Stimulated activated memory B cell treated with anti-CD40 and anti-IgM and Interleukin-4, amounts not matched to agents 10 μg/mL and 1 μg/mL and 100 μg/mL, for 72 hours (primary cell): ENCODE measurements at regions not wholly inside any gene's neighbourhood (a gene's known extent, or its start where the extent isn't known, plus 50 kb on each side); places are given as distances from the start of the nearest gene placed in this dataset.

Source experiments
- ATAC-seq: fragments of 150-1000 bp; cut with Tn5 transposase; 2 replicates; pipeline ENCODE4 v1.10.0; 2021
- H3K27ac Mint-ChIP-seq: one replicate; pipeline ENCODE4 v1.8.0; 2022; ENCODE audit warnings: mild to moderate bottlenecking, mixed read lengths
- H3K27me3 Mint-ChIP-seq: one replicate; pipeline ENCODE4 v1.8.0; 2022; ENCODE audit warnings: mixed read lengths
- H3K36me3 Mint-ChIP-seq: one replicate; pipeline ENCODE4 v1.8.0; 2022; ENCODE audit warnings: mixed read lengths
- H3K4me1 Mint-ChIP-seq: one replicate; pipeline ENCODE4 v1.8.0; 2022; ENCODE audit warnings: mixed read lengths
- H3K4me3 Mint-ChIP-seq: one replicate; pipeline ENCODE4 v1.8.0; 2022; ENCODE audit warnings: mild to moderate bottlenecking, moderate library complexity, mixed read lengths
- H3K9me3 Mint-ChIP-seq: one replicate; pipeline ENCODE4 v1.8.0; 2022; ENCODE audit warnings: mixed read lengths

GRCh38 chr1:13911697-13912619, 212.0 kb downstream of the PRDM2 start:
- Mint-ChIP-seq H3K27ac (peak overlapping the region; percentile 59), H3K9me3 (no peaks in the 10 kb centered on the region), H3K4me1 (peaks cover 9% of the 10 kb centered on the region), H3K27me3 (peaks cover 11% of the 10 kb centered on the region), H3K36me3 (no peaks in the 10 kb centered on the region), H3K4me3 (no peak overlapping the region)
- ATAC-seq, result no peak

- no peak for ATAC-seq
- peaks cover 12% of the 10 kb centered on the region for H3K27me3 Mint-ChIP-seq
- no peaks in the 10 kb centered on the region for H3K36me3 Mint-ChIP-seq
- no peak overlapping the region for H3K27ac Mint-ChIP-seq
- H3K4me1 Mint-ChIP-seq, result peaks cover 9% of the 10 kb centered on the region
- no peaks in the 10 kb centered on the region for H3K9me3 Mint-ChIP-seq
- H3K4me3 Mint-ChIP-seq, result no peak overlapping the region
Observed at GRCh38 chr1:13913396-13913795, 213.4 kb downstream of the PRDM2 start.

- Mint-ChIP-seq H3K4me1 (peaks cover 9% of the 10 kb centered on the region), H3K4me3 (no peak overlapping the region), H3K9me3 (peaks cover 3% of the 10 kb centered on the region), H3K27ac (no peak overlapping the region), H3K27me3 (peaks cover 12% of the 10 kb centered on the region), H3K36me3 (no peaks in the 10 kb centered on the region)
- no peak for ATAC-seq
Observed at GRCh38 chr1:13916530-13916929, 216.5 kb downstream of the PRDM2 start.

- Mint-ChIP-seq H3K27ac (no peak overlapping the region), H3K4me3 (no peak overlapping the region), H3K9me3 (peaks cover 3% of the 10 kb centered on the region), H3K4me1 (no peaks in the 10 kb centered on the region), H3K36me3 (no peaks in the 10 kb centered on the region), H3K27me3 (peaks cover 12% of the 10 kb centered on the region)
- no peak for ATAC-seq
Observed at GRCh38 chr1:13917607-13918006, 217.6 kb downstream of the PRDM2 start.

GRCh38 chr1:13918862-13919261, 218.9 kb downstream of the PRDM2 start:
- no peak for ATAC-seq
- Mint-ChIP-seq H3K4me1 (no peaks in the 10 kb centered on the region), H3K27ac (no peak overlapping the region), H3K4me3 (no peak overlapping the region), H3K9me3 (peaks cover 3% of the 10 kb centered on the region), H3K36me3 (no peaks in the 10 kb centered on the region), H3K27me3 (peaks cover 12% of the 10 kb centered on the region)

GRCh38 chr1:13921190-13921589, 221.2 kb downstream of the PRDM2 start:
- H3K4me3 Mint-ChIP-seq, result no peak overlapping the region
- ATAC-seq, result no peak
- H3K4me1 Mint-ChIP-seq, result no peaks in the 10 kb centered on the region
- H3K27ac Mint-ChIP-seq, result no peak overlapping the region
- peaks cover 24% of the 10 kb centered on the region for H3K27me3 Mint-ChIP-seq
- H3K36me3 Mint-ChIP-seq, result no peaks in the 10 kb centered on the region
- peaks cover 3% of the 10 kb centered on the region for H3K9me3 Mint-ChIP-seq

GRCh38 chr1:13922466-13923110, 222.6 kb downstream of the PRDM2 start:
- Mint-ChIP-seq H3K36me3 (no peaks in the 10 kb centered on the region), H3K27ac (no peak overlapping the region), H3K27me3 (peaks cover 15% of the 10 kb centered on the region), H3K4me1 (no peaks in the 10 kb centered on the region), H3K4me3 (no peak overlapping the region), H3K9me3 (peaks cover 3% of the 10 kb centered on the region)
- no peak for ATAC-seq

GRCh38 chr1:13926556-13926955, 226.6 kb downstream of the PRDM2 start:
- Mint-ChIP-seq H3K4me1 (no peaks in the 10 kb centered on the region), H3K36me3 (no peaks in the 10 kb centered on the region), H3K27ac (no peak overlapping the region), H3K27me3 (peaks cover 15% of the 10 kb centered on the region), H3K4me3 (no peak overlapping the region), H3K9me3 (no peaks in the 10 kb centered on the region)
- no peak for ATAC-seq

- peaks cover 15% of the 10 kb centered on the region for H3K27me3 Mint-ChIP-seq
- ATAC-seq, result no peak
- no peak overlapping the region for H3K4me3 Mint-ChIP-seq
- no peaks in the 10 kb centered on the region for H3K9me3 Mint-ChIP-seq
- no peaks in the 10 kb centered on the region for H3K4me1 Mint-ChIP-seq
- no peaks in the 10 kb centered on the region for H3K36me3 Mint-ChIP-seq
- no peak overlapping the region for H3K27ac Mint-ChIP-seq
Observed at GRCh38 chr1:13927736-13928135, 227.7 kb downstream of the PRDM2 start.

- no peak overlapping the region for H3K4me3 Mint-ChIP-seq
- peaks cover 15% of the 10 kb centered on the region for H3K27me3 Mint-ChIP-seq
- H3K27ac Mint-ChIP-seq, result no peak overlapping the region
- no peaks in the 10 kb centered on the region for H3K4me1 Mint-ChIP-seq
- H3K9me3 Mint-ChIP-seq, result no peaks in the 10 kb centered on the region
- H3K36me3 Mint-ChIP-seq, result no peaks in the 10 kb centered on the region
- ATAC-seq, result no peak
Observed at GRCh38 chr1:13929313-13929712, 229.3 kb downstream of the PRDM2 start.

GRCh38 chr1:13930151-13930550, 230.2 kb downstream of the PRDM2 start:
- H3K4me1 Mint-ChIP-seq, result no peaks in the 10 kb centered on the region
- no peaks in the 10 kb centered on the region for H3K36me3 Mint-ChIP-seq
- no peak overlapping the region for H3K27ac Mint-ChIP-seq
- no peaks in the 10 kb centered on the region for H3K9me3 Mint-ChIP-seq
- H3K27me3 Mint-ChIP-seq, result peaks cover 8% of the 10 kb centered on the region
- ATAC-seq, result no peak
- H3K4me3 Mint-ChIP-seq, result no peak overlapping the region

GRCh38 chr1:13931226-13931625, 231.2 kb downstream of the PRDM2 start:
- Mint-ChIP-seq H3K27ac (no peak overlapping the region), H3K27me3 (no peaks in the 10 kb centered on the region)

GRCh38 chr1:13935336-13935735, 235.3 kb downstream of the PRDM2 start:
- Mint-ChIP-seq H3K9me3 (no peaks in the 10 kb centered on the region), H3K27ac (no peak overlapping the region), H3K27me3 (peaks cover 33% of the 10 kb centered on the region), H3K4me3 (no peak overlapping the region), H3K36me3 (no peaks in the 10 kb centered on the region), H3K4me1 (no peaks in the 10 kb centered on the region)
- no peak for ATAC-seq

More at GRCh38 chr1:13931226-13931625, 231.2 kb downstream of the PRDM2 start:
- H3K36me3 Mint-ChIP-seq, result no peaks in the 10 kb centered on the region
- ATAC-seq, result no peak
- no peak overlapping the region for H3K4me3 Mint-ChIP-seq
- H3K9me3 Mint-ChIP-seq, result no peaks in the 10 kb centered on the region
- H3K4me1 Mint-ChIP-seq, result no peaks in the 10 kb centered on the region

GRCh38 chr1:13941315-13941714, 241.3 kb downstream of the PRDM2 start:
- Mint-ChIP-seq H3K36me3 (no peaks in the 10 kb centered on the region), H3K27ac (no peak overlapping the region), H3K27me3 (peaks cover 51% of the 10 kb centered on the region), H3K9me3 (peaks cover 18% of the 10 kb centered on the region), H3K4me1 (no peaks in the 10 kb centered on the region), H3K4me3 (no peak overlapping the region)
- ATAC-seq, result no peak

- no peak overlapping the region for H3K27ac Mint-ChIP-seq
- no peaks in the 10 kb centered on the region for H3K36me3 Mint-ChIP-seq
- no peak overlapping the region for H3K4me3 Mint-ChIP-seq
- H3K9me3 Mint-ChIP-seq, result peaks cover 18% of the 10 kb centered on the region
- peaks cover 41% of the 10 kb centered on the region for H3K27me3 Mint-ChIP-seq
- ATAC-seq, result no peak
- H3K4me1 Mint-ChIP-seq, result no peaks in the 10 kb centered on the region
Observed at GRCh38 chr1:13943055-13943454, 243.1 kb downstream of the PRDM2 start.

- ATAC-seq, result no peak
- Mint-ChIP-seq H3K36me3 (no peaks in the 10 kb centered on the region), H3K27ac (no peak overlapping the region), H3K27me3 (peaks cover 29% of the 10 kb centered on the region), H3K9me3 (peaks cover 18% of the 10 kb centered on the region), H3K4me1 (no peaks in the 10 kb centered on the region), H3K4me3 (no peak overlapping the region)
Observed at GRCh38 chr1:13945856-13946255, 245.9 kb downstream of the PRDM2 start.
